Nephron (organoid): ENCODE measurements at regions not wholly inside any gene's neighbourhood (a gene's known extent, or its start where the extent isn't known, plus 50 kb on each side); places are given as distances from the start of the nearest gene placed in this dataset.

Experiments
- H3K27ac Mint-ChIP-seq, 3 experiments: 2 replicates each; pipeline ENCODE4 v1.8.0; 2020; ENCODE audit warnings: mixed read lengths in 3 of 3, mild to moderate bottlenecking in 2 of 3, moderate library complexity in 1 of 3
- H3K27me3 Mint-ChIP-seq: 2 replicates; pipeline ENCODE4 v1.8.0; 2021; ENCODE audit warnings: low read depth, mild to moderate bottlenecking, moderate library complexity, mixed read lengths
- H3K36me3 Mint-ChIP-seq: 2 replicates; pipeline ENCODE4 v1.8.0; 2020; ENCODE audit warnings: low read depth, mixed read lengths
- H3K4me1 Mint-ChIP-seq: 2 replicates; pipeline ENCODE4 v1.8.0; 2020; ENCODE audit warnings: mixed read lengths
- H3K4me3 Mint-ChIP-seq, 3 experiments: 2 replicates each; pipeline ENCODE4 v1.8.0; 2020; ENCODE audit warnings: mild to moderate bottlenecking in 3 of 3, mixed read lengths in 3 of 3, moderate library complexity in 2 of 3
- H3K9me3 Mint-ChIP-seq: 2 replicates; pipeline ENCODE4 v1.8.0; 2020; ENCODE audit warnings: mixed read lengths
- CTCF ChIP-seq, 3 experiments: fragments of 200-600 bp; sonication (generic); IDR thresholded peaks; one replicate each; pipeline ENCODE4 v1.5.0; 2021; ENCODE audit warnings: antibody characterized with exemption in 3 of 3; ENCODE audit not compliant: unreplicated experiment in 3 of 3

GRCh38 chr1:208576425-208576824 is 332.2 kb upstream of the PLXNA2 start:
- H3K27ac Mint-ChIP-seq: no peak overlapping the region
- no peaks in the 10 kb centered on the region for H3K4me1 Mint-ChIP-seq
- H3K36me3 Mint-ChIP-seq: no peaks in the 10 kb centered on the region
- no peaks in the 10 kb centered on the region for H3K9me3 Mint-ChIP-seq
- peaks cover 19% of the 10 kb centered on the region for H3K27me3 Mint-ChIP-seq
- TF ChIP-seq CTCF (IDR thresholded peaks at IDR 0.05; ENCODE audit: unreplicated experiment in 3 of 3): no peak
- no peak overlapping the region for H3K4me3 Mint-ChIP-seq

- Mint-ChIP-seq H3K4me3 (no peak overlapping the region), H3K36me3 (no peaks in the 10 kb centered on the region), H3K4me1 (no peaks in the 10 kb centered on the region), H3K9me3 (no peaks in the 10 kb centered on the region), H3K27me3 (peaks cover 19% of the 10 kb centered on the region), H3K27ac (no peak overlapping the region)
- no peak for TF ChIP-seq CTCF (IDR thresholded peaks at IDR 0.05; ENCODE audit: unreplicated experiment in 3 of 3)
Measured at GRCh38 chr1:208577381-208577905, 333.3 kb upstream of the PLXNA2 start.

GRCh38 chr1:208581209-208581608 is 337.0 kb upstream of the PLXNA2 start:
- Mint-ChIP-seq H3K4me1 (no peaks in the 10 kb centered on the region), H3K4me3 (no peak overlapping the region), H3K36me3 (no peaks in the 10 kb centered on the region), H3K9me3 (no peaks in the 10 kb centered on the region), H3K27ac (no peak overlapping the region), H3K27me3 (peaks cover 18% of the 10 kb centered on the region)
- TF ChIP-seq CTCF (IDR thresholded peaks at IDR 0.05; ENCODE audit: unreplicated experiment in 3 of 3): no peak

GRCh38 chr1:208581667-208582066 is 337.5 kb upstream of the PLXNA2 start:
- Mint-ChIP-seq H3K27me3 (peaks cover 18% of the 10 kb centered on the region), H3K36me3 (no peaks in the 10 kb centered on the region), H3K9me3 (no peaks in the 10 kb centered on the region), H3K4me3 (no peak overlapping the region), H3K4me1 (no peaks in the 10 kb centered on the region), H3K27ac (no peak overlapping the region)
- TF ChIP-seq CTCF (IDR thresholded peaks at IDR 0.05; ENCODE audit: unreplicated experiment in 3 of 3): no peak

GRCh38 chr1:208584167-208584755 is 340.1 kb upstream of the PLXNA2 start:
- Mint-ChIP-seq H3K27me3 (peaks cover 6% of the 10 kb centered on the region), H3K36me3 (no peaks in the 10 kb centered on the region), H3K4me3 (no peak overlapping the region), H3K27ac (no peak overlapping the region), H3K4me1 (no peaks in the 10 kb centered on the region), H3K9me3 (no peaks in the 10 kb centered on the region)
- TF ChIP-seq CTCF (IDR thresholded peaks at IDR 0.05; ENCODE audit: unreplicated experiment in 3 of 3): no peak

GRCh38 chr1:208587110-208587509 is 342.9 kb upstream of the PLXNA2 start:
- TF ChIP-seq CTCF (IDR thresholded peaks at IDR 0.05; ENCODE audit: unreplicated experiment in 3 of 3): no peak
- no peaks in the 10 kb centered on the region for H3K4me1 Mint-ChIP-seq
- H3K4me3 Mint-ChIP-seq: no peak overlapping the region
- no peaks in the 10 kb centered on the region for H3K36me3 Mint-ChIP-seq
- peaks cover 6% of the 10 kb centered on the region for H3K27me3 Mint-ChIP-seq
- H3K27ac Mint-ChIP-seq: no peak overlapping the region
- H3K9me3 Mint-ChIP-seq: no peaks in the 10 kb centered on the region
